ENCODE measurements at regions not wholly inside any gene's neighbourhood (a gene's known extent, or its start where the extent isn't known, plus 50 kb on each side); places are given as distances from the start of the nearest gene placed in this dataset.

- Histone ChIP-seq H3K27me3 (no peaks in the 10 kb centered on the region), H3K9me3 (no peaks in the 10 kb centered on the region), H3K36me3 (no peaks in the 10 kb centered on the region), H3K27ac (no peak overlapping the region), H3K4me3 (no peak overlapping the region), H3K4me1 (no peaks in the 10 kb centered on the region)
- 69 to 88% methylated on average over 9 of the region's 9 CpGs for WGBS, 2 donors
- DNase-seq, result no peak
- no peak for TF ChIP-seq POLR2A (IDR thresholded peaks at IDR 0.05)
- TF ChIP-seq CTCF (IDR thresholded peaks at IDR 0.05), result no peak
- intact Hi-C loops (cut with DNase I), result no loop called here
Measured at GRCh38 chr2:16142383-16143361, 202.3 kb downstream of the MYCN start.

GRCh38 chr2:16141641-16141921 is 201.2 kb downstream of the MYCN start:
- Histone ChIP-seq H3K4me3 (no peak overlapping the region), H3K9me3 (no peaks in the 10 kb centered on the region), H3K27me3 (no peaks in the 10 kb centered on the region), H3K36me3 (no peaks in the 10 kb centered on the region), H3K4me1 (no peaks in the 10 kb centered on the region), H3K27ac (no peak overlapping the region)
- intact Hi-C loops (cut with DNase I), result no loop called here
- DNase-seq, result no peak
- WGBS, 2 donors, result 70 to 75% methylated on average over 2 of the region's 2 CpGs
- no peak for TF ChIP-seq CTCF (IDR thresholded peaks at IDR 0.05)
- TF ChIP-seq POLR2A (IDR thresholded peaks at IDR 0.05), result no peak

- no peaks in the 10 kb centered on the region for H3K27me3 ChIP-seq
- WGBS, 2 donors, result 72 to 80% methylated on average over 6 to 7 of the region's 7 CpGs
- no peaks in the 10 kb centered on the region for H3K36me3 ChIP-seq
- no peak overlapping the region for H3K27ac ChIP-seq
- intact Hi-C loops (cut with DNase I), result no loop called here
- DNase-seq, result no peak
- TF ChIP-seq POLR2A (IDR thresholded peaks at IDR 0.05) (no peak), CTCF (IDR thresholded peaks at IDR 0.05) (no peak)
- peaks cover 0 to under 1% (median 0%) of the 10 kb centered on the region in 3 donors for H3K4me1 ChIP-seq
- no peaks in the 10 kb centered on the region for H3K9me3 ChIP-seq
- no peak overlapping the region for H3K4me3 ChIP-seq
Measured at GRCh38 chr2:16140771-16141640, 200.7 kb downstream of the MYCN start.

- Histone ChIP-seq H3K4me1 (peaks cover 0 to 10% (median 0%) of the 10 kb centered on the region in 3 donors), H3K27me3 (no peaks in the 10 kb centered on the region), H3K4me3 (no peak overlapping the region), H3K36me3 (no peaks in the 10 kb centered on the region), H3K9me3 (no peaks in the 10 kb centered on the region), H3K27ac (no peak overlapping the region)
- intact Hi-C loops (cut with DNase I), result no loop called here
- TF ChIP-seq POLR2A (IDR thresholded peaks at IDR 0.05), result no peak
- TF ChIP-seq CTCF (IDR thresholded peaks at IDR 0.05), result no peak
- WGBS, 2 donors, result 42 to 66% methylated on average over 9 of the region's 9 CpGs
- no peak for DNase-seq
Measured at GRCh38 chr2:16139663-16140615, 199.6 kb downstream of the MYCN start.
